H1 (cell line): ENCODE measurements at regions not wholly inside any gene's neighbourhood (a gene's known extent, or its start where the extent isn't known, plus 50 kb on each side); places are given as distances from the start of the nearest gene placed in this dataset.
A peak's percentile ranks its signal among the peaks of the same experiment; 100 is the strongest.

Experiments used
- CTCF ChIA-PET: fragments of 300-600 bp; sonication (Branson Sonifier 250); formaldehyde crosslinking; loops from one replicate; lab custom pipeline; 2021; ENCODE audit not compliant: partially characterized antibody; lab: Charles Lee
- POLR2A ChIA-PET: fragments of 300-600 bp; sonication (Branson Sonifier 250); formaldehyde crosslinking; loops from one replicate; lab custom pipeline; 2021; ENCODE audit warnings: inconsistent platforms; ENCODE audit not compliant: partially characterized antibody; lab: Charles Lee
- DNase-seq, 2 experiments: peaks; one replicate each; pipeline versions ENCODE4 v3.0.0 to v3.0.0-alpha.2; 2010 to 2022; ENCODE audit warnings: low spot score in 2 of 2, low read depth in 1 of 2, mixed read lengths in 1 of 2
- FAIRE-seq: peaks from 2 replicates; lab custom pipeline; 2011; peaks lifted over from hg19 to GRCh38; lab: Jason Lieb, UNC
- H2AFZ ChIP-seq: 2 replicates; pipeline ENCODE4 v1.8.1; 2012; ENCODE audit warnings: low read length, inconsistent platforms
- H2AK5ac ChIP-seq: 2 replicates; pipeline ENCODE4 v1.6.1; 2013; ENCODE audit warnings: low read depth, low read length
- H2BK120ac ChIP-seq: replicated peaks from 2 replicates; pipeline ENCODE3; 2013; ENCODE audit warnings: low read depth, low read length, inconsistent platforms
- H2BK12ac ChIP-seq: 2 replicates; pipeline ENCODE4 v1.6.1; 2013; ENCODE audit warnings: low read depth, low read length
- H2BK15ac ChIP-seq: 2 replicates; pipeline ENCODE4 v1.6.1; 2013; ENCODE audit warnings: low read length
- H2BK20ac ChIP-seq: 2 replicates; pipeline ENCODE4 v1.6.1; 2013; ENCODE audit warnings: low read length
- H2BK5ac ChIP-seq: 2 replicates; pipeline ENCODE4 v1.6.1; 2013; ENCODE audit warnings: low read depth, low read length
- H3K14ac ChIP-seq: 2 replicates; pipeline ENCODE4 v1.6.1; 2013; ENCODE audit warnings: inconsistent platforms; ENCODE audit not compliant: insufficient read length
- H3K18ac ChIP-seq: 2 replicates; pipeline ENCODE4 v1.6.1; 2013; ENCODE audit warnings: low read length; ENCODE audit errors: extremely low read depth
- H3K23ac ChIP-seq: 2 replicates; pipeline ENCODE4 v1.6.1; 2013; ENCODE audit warnings: inconsistent platforms; ENCODE audit not compliant: insufficient read length
- H3K23me2 ChIP-seq: 2 replicates; pipeline ENCODE4 v1.6.1; 2013; ENCODE audit warnings: low read depth, low read length
- H3K27ac ChIP-seq: 2 replicates; pipeline ENCODE4 v1.6.1; 2011; ENCODE audit warnings: low read depth, low read length, inconsistent platforms
- H3K27me3 ChIP-seq, 4 experiments: replicated peaks in 1 of 4; 1 replicate in 1 of 4; 2 replicates in 3 of 4; pipeline versions ENCODE4 v1.6.1 to v1.8.1; 2011 to 2013; ENCODE audit warnings: low read length in 3 of 4, mild to moderate bottlenecking in 3 of 4, inconsistent platforms in 2 of 4, mixed read lengths in 2 of 4, moderate library complexity in 1 of 4; ENCODE audit not compliant: control insufficient read depth in 3 of 4, insufficient read depth in 3 of 4; ENCODE audit errors: extremely low read depth in 1 of 4
- H3K36me3 ChIP-seq, 4 experiments: 2 replicates each; pipeline versions ENCODE4 v1.6.1 to v1.8.1; 2011 to 2013; ENCODE audit warnings: mild to moderate bottlenecking in 4 of 4, low read length in 3 of 4, moderate library complexity in 2 of 4, control low read depth in 1 of 4, inconsistent platforms in 1 of 4; ENCODE audit not compliant: insufficient read depth in 4 of 4, control insufficient read depth in 2 of 4
- H3K4ac ChIP-seq: replicated peaks from 2 replicates; pipeline ENCODE3; 2013; ENCODE audit warnings: low read length, low read depth, mixed read lengths, inconsistent platforms; ENCODE audit not compliant: insufficient read length
- H3K4me1 ChIP-seq, 4 experiments: replicated peaks in 1 of 4; 1 replicate in 1 of 4; 2 replicates in 3 of 4; pipeline versions ENCODE4 v1.6.1 to v1.8.1; 2011 to 2013; ENCODE audit warnings: low read length in 3 of 4, inconsistent platforms in 2 of 4, mixed read lengths in 1 of 4; ENCODE audit not compliant: insufficient read depth in 4 of 4, control insufficient read depth in 3 of 4
- H3K4me2 ChIP-seq, 2 experiments: 2 replicates each; pipeline versions ENCODE4 v1.6.1 to v1.8.1; 2011 to 2013; ENCODE audit warnings: low read depth in 2 of 2, low read length in 2 of 2, control low read depth in 1 of 2, inconsistent platforms in 1 of 2, mild to moderate bottlenecking in 1 of 2; ENCODE audit not compliant: insufficient read depth in 1 of 2
- H3K4me3 ChIP-seq, 4 experiments: fragments of 200-600, 300-600 bp in 1 of 4; sonication (generic), shearing (Covaris generic), sonication (Bioruptor Twin) in 1 of 4; 2 replicates each; pipeline versions ENCODE4 v1.5.1 to v1.8.1; 2011 to 2016; ENCODE audit warnings: low read length in 4 of 4, low read depth in 3 of 4, control low read depth in 2 of 4, inconsistent platforms in 2 of 4, mild to moderate bottlenecking in 2 of 4, mixed read lengths in 1 of 4, moderate library complexity in 1 of 4; ENCODE audit not compliant: insufficient read depth in 2 of 4; ENCODE audit errors: extremely low read depth in 1 of 4
- H3K56ac ChIP-seq: replicated peaks from 2 replicates; pipeline ENCODE3; 2013; ENCODE audit warnings: low read depth, mild to moderate bottlenecking, mixed read lengths, low read length, inconsistent platforms; ENCODE audit not compliant: insufficient read length
- H3K79me1 ChIP-seq: 2 replicates; pipeline ENCODE4 v1.6.1; 2013; ENCODE audit warnings: low read depth, low read length, control low read depth
- H3K79me2 ChIP-seq, 2 experiments: 2 replicates each; pipeline versions ENCODE4 v1.6.1 to v1.8.1; 2012 to 2013; ENCODE audit warnings: low read length in 2 of 2, mild to moderate bottlenecking in 2 of 2, inconsistent platforms in 1 of 2; ENCODE audit not compliant: insufficient read depth in 2 of 2, control insufficient read depth in 1 of 2
- H3K9ac ChIP-seq, 4 experiments: replicated peaks in 1 of 4; 1 replicate in 1 of 4; 2 replicates in 3 of 4; pipeline versions ENCODE4 v1.6.1 to v1.8.1; 2011 to 2013; ENCODE audit warnings: low read depth in 3 of 4, low read length in 3 of 4, control low read depth in 2 of 4, mild to moderate bottlenecking in 2 of 4, moderate library complexity in 2 of 4, inconsistent platforms in 1 of 4; ENCODE audit errors: extremely low read depth in 1 of 4
- H3K9me3 ChIP-seq, 2 experiments: 2 replicates each; pipeline versions ENCODE4 v1.6.1 to v1.8.1; 2012 to 2013; ENCODE audit warnings: mild to moderate bottlenecking in 2 of 2, moderate library complexity in 2 of 2, control low read depth in 1 of 2, inconsistent platforms in 1 of 2, low read depth in 1 of 2, low read length in 1 of 2, mixed read lengths in 1 of 2; ENCODE audit not compliant: insufficient read depth in 2 of 2
- H4K20me1 ChIP-seq, 2 experiments: replicated peaks in 1 of 2; 2 replicates each; pipeline versions ENCODE3 to v1.8.1; 2011 to 2013; ENCODE audit warnings: inconsistent platforms in 2 of 2, low read length in 2 of 2, mild to moderate bottlenecking in 1 of 2; ENCODE audit not compliant: insufficient read depth in 2 of 2, control insufficient read depth in 1 of 2
- H4K5ac ChIP-seq: 2 replicates; pipeline ENCODE4 v1.6.1; 2013; ENCODE audit warnings: low read length, low read depth, mixed read lengths, inconsistent platforms; ENCODE audit not compliant: insufficient read length
- H4K8ac ChIP-seq: 2 replicates; pipeline ENCODE4 v1.8.0; 2013; ENCODE audit warnings: mild to moderate bottlenecking, moderate library complexity, low read length, inconsistent platforms; ENCODE audit not compliant: insufficient read depth; ENCODE audit errors: extremely low read depth
- H4K91ac ChIP-seq: replicated peaks from 2 replicates; pipeline ENCODE3; 2013; ENCODE audit warnings: low read length, mixed read lengths, inconsistent platforms; ENCODE audit not compliant: insufficient read length
- BACH1 ChIP-seq: IDR thresholded peaks from 2 replicates; pipeline ENCODE4 v1.6.1; 2012; ENCODE audit warnings: low read length, improper control_type of control experiment
- HDAC2 ChIP-seq, 2 experiments: fragments of 300-600 bp in 1 of 2; sonication (generic) in 1 of 2; IDR thresholded peaks; 2 replicates each; pipeline ENCODE4 v1.6.1; 2011 to 2012; ENCODE audit warnings: low read depth in 2 of 2, low read length in 2 of 2, mild to moderate bottlenecking in 2 of 2, moderate library complexity in 2 of 2, borderline replicate concordance in 1 of 2, inconsistent platforms in 1 of 2
- MAX ChIP-seq: IDR thresholded peaks from 2 replicates; pipeline ENCODE4 v1.6.1; 2012; ENCODE audit warnings: inconsistent platforms
- SP4 ChIP-seq: IDR thresholded peaks from 2 replicates; pipeline ENCODE4 v1.6.1; 2012; ENCODE audit warnings: low read length, inconsistent platforms
- TAF1 ChIP-seq: IDR thresholded peaks from 2 replicates; pipeline ENCODE4 v1.6.1; 2011; ENCODE audit warnings: mild to moderate bottlenecking, low read depth, low read length
- YY1 ChIP-seq: IDR thresholded peaks from 2 replicates; pipeline ENCODE4 v1.6.1; 2011; ENCODE audit warnings: low read depth, mild to moderate bottlenecking, low read length
- WGBS, 2 experiments: shearing (Covaris generic) in 1 of 2; methylation state at CpG; one replicate each; pipeline versions ENCODE4 v1.1.6 to v1.1.7; 2013 to 2015; ENCODE audit warnings: low lambda C conversion rate in 2 of 2, mixed read lengths in 2 of 2, inconsistent platforms in 1 of 2, low coverage in 1 of 2, missing lambda C conversion rate in 1 of 2; ENCODE audit not compliant: insufficient replicate concordance in 2 of 2, insufficient coverage in 1 of 2, insufficient read length in 1 of 2; ENCODE audit errors: extremely low coverage in 1 of 2, missing lambda C conversion rate in 1 of 2; 5-methylcytosine and 5-hydroxymethylcytosine counted together

GRCh38 chr4:123599920-123600810, 203.6 kb downstream of the SPRY1 start:
- no peak overlapping the region for H3K4me3 ChIP-seq

More at GRCh38 chr4:123599920-123600810, 203.6 kb downstream of the SPRY1 start:
- Histone ChIP-seq H3K23me2 (no peaks in the 10 kb centered on the region), H4K5ac (no peak overlapping the region), H3K18ac (no peak overlapping the region), H4K8ac (no peak overlapping the region), H3K4ac (no peak overlapping the region), H2BK12ac (no peak overlapping the region), H3K23ac (no peak overlapping the region), H3K14ac (no peak overlapping the region), H2BK120ac (no peak overlapping the region), H2AK5ac (no peak overlapping the region), H2AFZ (no peak overlapping the region), H2BK5ac (no peak overlapping the region; the same call in 1 of the 2 replicates), H3K27ac (no peak overlapping the region), H3K56ac (no peak overlapping the region), H4K91ac (no peak overlapping the region), H4K20me1 (no peaks in the 10 kb centered on the region), H2BK20ac (no peak overlapping the region), H3K4me1 (peaks cover 0 to 11% (median 2%) of the 10 kb centered on the region in 4 experiments; a peak in 2 of 7 replicates), H3K9me3 (no peaks in the 10 kb centered on the region), H3K79me1 (no peaks in the 10 kb centered on the region), H3K27me3 (no peaks in the 10 kb centered on the region), H3K36me3 (no peaks in the 10 kb centered on the region), H3K4me2 (0 out of 4 replicates have a peak overlapping the region, but pooled peaks of 1 of the 2 experiments have one; percentile 5), H3K9ac (no peak overlapping the region), H3K79me2 (no peaks in the 10 kb centered on the region), H2BK15ac (no peak overlapping the region)
- TF ChIP-seq SP4, result no peak
- 0 out of 4 replicates have a peak, but pooled peaks of 1 of the 2 experiments have one; percentile 53 for TF ChIP-seq HDAC2 (IDR thresholded peaks at IDR 0.05; ENCODE audit: borderline replicate concordance in 1 of 2, low read depth in 2 of 2, low read length in 2 of 2)
- peak; percentile 47; the same call in 1 of the 2 replicates for TF ChIP-seq YY1
- TF ChIP-seq BACH1, result no peak
- peak; percentile 54; the same call in 1 of the 2 replicates for TF ChIP-seq MAX
- no peak for TF ChIP-seq TAF1
- ChIA-PET CTCF (interaction anchor here (0.7 to 1.7 kb wide), 5 partner anchors 17 to 497 kb away, joined by 3 to 4 read pairs (median 3); no protein-coding TSS in a partner anchor), POLR2A (no interaction called here)
- peak; percentile 31 to 51 for DNase-seq
- 48% methylated on average over 5 of the region's 5 CpGs; no CpG with 5 or more reads in 1 of the 2 experiments for WGBS, 2 experiments
- FAIRE-seq, result peak; percentile 69
